ENCODE measurements at regions not wholly inside any gene's neighbourhood (a gene's known extent, or its start where the extent isn't known, plus 50 kb on each side); places are given as distances from the start of the nearest gene placed in this dataset.

- Histone ChIP-seq H3K27me3 (ENCODE audit: control insufficient read depth in 1 of 2, insufficient read depth in 2 of 2, low read length in 2 of 2) (no peaks in the 10 kb centered on the region; a peak in 1 of 5 replicates), H3K4me3 (replicated peaks in 1 of 3; ENCODE audit: insufficient read depth in 1 of 3, low read depth in 2 of 3, low read length in 3 of 3) (no peak overlapping the region), H3K4me2 (ENCODE audit: low read depth, low read length) (no peak overlapping the region), H3K9ac (ENCODE audit: insufficient read depth, low read depth, low read length) (no peak overlapping the region), H2AFZ (ENCODE audit: low read length) (no peak overlapping the region), H3K79me2 (ENCODE audit: insufficient read depth, low read length) (no peaks in the 10 kb centered on the region), H3K4me1 (ENCODE audit: insufficient read depth, low read length) (no peaks in the 10 kb centered on the region), H3K9me3 (ENCODE audit: low read length) (no peaks in the 10 kb centered on the region), H3K36me3 (replicated peaks in 1 of 2; ENCODE audit: control insufficient read depth in 1 of 2, insufficient read depth in 2 of 2, low read length in 2 of 2) (no peaks in the 10 kb centered on the region), H4K20me1 (ENCODE audit: insufficient read depth, low read length) (no peaks in the 10 kb centered on the region), H3K27ac (ENCODE audit: extremely low read length, insufficient read depth, low read length) (no peak overlapping the region)
- CTCF ChIA-PET (ENCODE audit: low intra/inter-chr PET ratio, low total read pairs), result no interaction called here
- ATAC-seq (no peak), FAIRE-seq (no peak), DNase-seq (ENCODE audit: low spot score) (no peak)
- no TSS peak for BruUV-seq (replicated peaks)
- intact Hi-C loops (cut with micrococcal nuclease; ENCODE audit: unreplicated experiment), result no loop called here
- in situ Hi-C loops (cut with HindIII; ENCODE audit: extremely low pct_ligation_motif_present, low pct_unique_long_range_greater_than_20kb), result no loop called here
- POLR2A ChIA-PET, result no interaction called here
- TF ChIP-seq GZF1 (CRISPR knock-in tag; IDR thresholded peaks at IDR 0.05) (no peak), ZNF891 (CRISPR knock-in tag; IDR thresholded peaks at IDR 0.05) (no peak), NR2C2 (CRISPR knock-in tag; IDR thresholded peaks at IDR 0.05; ENCODE audit: borderline replicate concordance) (no peak), ZNF607 (CRISPR knock-in tag; IDR thresholded peaks at IDR 0.05; ENCODE audit: borderline replicate concordance) (no peak), DBP (CRISPR knock-in tag; IDR thresholded peaks at IDR 0.05; ENCODE audit: not compliant biosample characterization) (no peak), KDM3A (CRISPR knock-in tag; IDR thresholded peaks at IDR 0.05; ENCODE audit: low read depth) (no peak), HOXA5 (CRISPR knock-in tag; IDR thresholded peaks at IDR 0.05) (no peak), MLX (CRISPR knock-in tag; IDR thresholded peaks at IDR 0.05) (no peak), ERF (CRISPR knock-in tag; IDR thresholded peaks at IDR 0.05) (no peak)
These were observed 950.1 kb downstream of the FAT4 start for GRCh38 chr4:126264839-126265238.

- Histone ChIP-seq H3K9me3 (ENCODE audit: low read length) (no peaks in the 10 kb centered on the region), H3K27ac (ENCODE audit: extremely low read length, insufficient read depth, low read length) (no peak overlapping the region), H3K79me2 (ENCODE audit: insufficient read depth, low read length) (no peaks in the 10 kb centered on the region), H3K4me3 (replicated peaks in 1 of 3; ENCODE audit: insufficient read depth in 1 of 3, low read depth in 2 of 3, low read length in 3 of 3) (no peak overlapping the region), H4K20me1 (ENCODE audit: insufficient read depth, low read length) (no peaks in the 10 kb centered on the region), H3K36me3 (replicated peaks in 1 of 2; ENCODE audit: control insufficient read depth in 1 of 2, insufficient read depth in 2 of 2, low read length in 2 of 2) (no peaks in the 10 kb centered on the region), H3K4me1 (ENCODE audit: insufficient read depth, low read length) (no peaks in the 10 kb centered on the region), H3K27me3 (ENCODE audit: control insufficient read depth in 1 of 2, insufficient read depth in 2 of 2, low read length in 2 of 2) (no peaks in the 10 kb centered on the region; a peak in 1 of 5 replicates), H3K9ac (ENCODE audit: insufficient read depth, low read depth, low read length) (no peak overlapping the region), H2AFZ (ENCODE audit: low read length) (no peak overlapping the region), H3K4me2 (ENCODE audit: low read depth, low read length) (no peak overlapping the region)
- FAIRE-seq (no peak), ATAC-seq (no peak), DNase-seq (ENCODE audit: low spot score) (no peak)
- BruUV-seq (replicated peaks), result no TSS peak
- in situ Hi-C loops (cut with HindIII; ENCODE audit: extremely low pct_ligation_motif_present, low pct_unique_long_range_greater_than_20kb), result no loop called here
- CTCF ChIA-PET (ENCODE audit: low intra/inter-chr PET ratio, low total read pairs), result no interaction called here
- intact Hi-C loops (cut with micrococcal nuclease; ENCODE audit: unreplicated experiment), result no loop called here
- POLR2A ChIA-PET, result no interaction called here
- no peak for TF ChIP-seq ZNF276 (CRISPR knock-in tag; IDR thresholded peaks at IDR 0.05; ENCODE audit: low read depth)
- no peak for TF ChIP-seq MATR3 (CRISPR knock-in tag; IDR thresholded peaks at IDR 0.05)
- TF ChIP-seq ZNF792 (CRISPR knock-in tag; IDR thresholded peaks at IDR 0.05), result no peak
- TF ChIP-seq ZNF34 (CRISPR knock-in tag; IDR thresholded peaks at IDR 0.05; ENCODE audit: borderline replicate concordance), result no peak
- no peak for TF ChIP-seq ZNF350 (CRISPR knock-in tag; IDR thresholded peaks at IDR 0.05; ENCODE audit: borderline replicate concordance, low read depth)
- TF ChIP-seq ZNF292 (CRISPR knock-in tag; IDR thresholded peaks at IDR 0.05; ENCODE audit: borderline replicate concordance, low read depth), result no peak
- TF ChIP-seq FOXO4 (CRISPR knock-in tag; conservative IDR thresholded peaks at IDR 0.05), result no peak
- no peak for TF ChIP-seq DMAP1 (CRISPR knock-in tag; IDR thresholded peaks at IDR 0.05)
- TF ChIP-seq ARNT2 (CRISPR knock-in tag; IDR thresholded peaks at IDR 0.05; ENCODE audit: low read depth), result no peak
These were observed 951.1 kb downstream of the FAT4 start for GRCh38 chr4:126265888-126266287.
